HG02981 (cell line): ENCODE measurements at regions not wholly inside any gene's neighbourhood (a gene's known extent, or its start where the extent isn't known, plus 50 kb on each side); places are given as distances from the start of the nearest gene placed in this dataset.

ENCODE experiments used
- ATAC-seq: cut with Tn5 transposase; IDR thresholded peaks from one replicate; pipeline ENCODE4 v1.9.1; 2021; ENCODE audit warnings: mild to moderate bottlenecking, moderate library complexity; ENCODE audit not compliant: unreplicated experiment

- no peak for ATAC-seq
Observed at GRCh38 chr15:66832664-66833063, 130.6 kb downstream of the SMAD6 start.

DNA sequence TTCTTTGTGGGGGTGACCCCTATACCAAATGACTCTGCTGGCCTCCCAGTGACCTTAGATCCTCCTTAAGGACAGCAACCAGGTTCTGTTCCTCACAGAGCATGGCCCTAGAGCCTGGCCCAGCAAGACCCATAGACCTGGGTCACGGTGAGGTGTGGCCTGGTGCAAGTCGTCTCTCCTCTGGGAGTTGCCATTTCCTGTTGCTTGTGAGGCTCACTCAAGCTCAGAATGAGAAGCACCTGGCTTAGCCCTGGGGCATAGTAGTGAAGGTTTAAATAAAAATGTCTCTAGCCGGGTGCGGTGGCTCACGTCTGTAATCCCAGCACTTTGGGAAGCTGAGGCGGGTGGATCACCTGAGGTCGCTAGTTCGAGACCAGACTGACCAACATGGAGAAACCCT lies 131.3 kb downstream of the SMAD6 start:
- ATAC-seq: no peak

DNA sequence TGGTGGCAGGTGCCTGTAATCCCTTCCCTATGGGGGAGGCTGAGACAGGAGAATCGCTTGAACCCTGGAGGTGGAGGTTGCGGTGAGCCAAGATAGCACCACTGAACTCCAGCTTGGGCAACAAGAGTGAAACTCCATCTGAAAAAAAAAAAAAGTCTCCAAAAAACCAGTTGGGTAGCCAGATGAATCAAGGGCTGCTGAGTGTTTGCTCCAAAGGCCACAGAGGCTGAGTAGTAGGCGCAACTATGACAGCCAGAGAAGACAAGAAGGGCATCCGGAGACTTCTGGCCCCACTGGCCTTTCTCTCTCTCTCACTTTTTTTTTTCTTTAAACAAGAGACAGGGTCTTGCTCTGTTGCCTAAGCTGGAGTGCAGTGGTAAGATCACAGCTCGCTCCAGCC lies 131.8 kb downstream of the SMAD6 start:
- no peak for ATAC-seq

DNA sequence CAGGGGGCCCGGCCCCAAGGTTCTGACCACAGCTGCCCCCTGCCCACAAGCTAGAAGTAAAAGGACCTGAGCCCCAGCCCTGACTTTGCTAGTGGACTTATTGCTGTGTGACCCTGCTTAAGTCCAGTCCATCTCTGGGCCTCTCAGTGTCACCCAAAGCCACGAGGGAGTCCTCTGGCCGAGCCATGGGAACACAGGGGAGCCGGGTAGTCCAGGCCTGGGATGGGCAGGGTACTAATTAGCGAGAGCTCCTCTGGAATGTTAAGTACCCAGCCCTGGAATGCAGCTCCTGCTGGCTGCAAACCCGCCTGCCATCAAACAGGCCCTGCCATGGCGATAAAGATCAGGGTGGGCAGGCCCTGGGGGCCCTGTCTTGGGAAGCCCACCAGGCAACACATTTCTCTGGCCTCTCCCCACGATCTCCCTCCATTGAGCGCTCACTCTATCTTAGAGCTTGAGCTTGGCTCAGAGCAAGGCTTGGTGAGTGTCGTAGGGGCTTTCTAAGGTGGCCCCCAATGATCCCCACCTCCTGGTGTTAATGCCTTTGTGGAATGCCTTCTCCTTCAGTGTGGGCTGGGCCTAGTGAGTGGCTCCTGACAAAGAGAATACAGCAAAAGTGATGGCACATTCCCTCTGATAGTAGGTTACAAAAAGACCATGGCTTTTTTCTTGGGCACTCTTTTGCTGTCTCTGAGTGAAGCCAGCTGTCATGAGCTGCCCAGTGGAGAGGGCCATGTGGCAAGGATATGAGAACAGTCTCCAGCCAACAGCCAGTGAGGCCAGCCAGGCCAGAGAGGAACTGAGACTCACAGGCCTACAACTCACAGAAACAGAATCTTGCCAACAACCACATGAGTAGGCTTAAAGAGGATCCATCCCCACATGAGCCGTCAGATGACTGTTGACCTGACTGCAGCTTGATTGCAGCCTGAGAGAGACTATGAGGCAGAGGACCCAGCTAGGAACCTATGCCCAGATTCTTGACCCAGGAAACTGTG lies 133.1 kb downstream of the SMAD6 start:
- no peak for ATAC-seq

DNA sequence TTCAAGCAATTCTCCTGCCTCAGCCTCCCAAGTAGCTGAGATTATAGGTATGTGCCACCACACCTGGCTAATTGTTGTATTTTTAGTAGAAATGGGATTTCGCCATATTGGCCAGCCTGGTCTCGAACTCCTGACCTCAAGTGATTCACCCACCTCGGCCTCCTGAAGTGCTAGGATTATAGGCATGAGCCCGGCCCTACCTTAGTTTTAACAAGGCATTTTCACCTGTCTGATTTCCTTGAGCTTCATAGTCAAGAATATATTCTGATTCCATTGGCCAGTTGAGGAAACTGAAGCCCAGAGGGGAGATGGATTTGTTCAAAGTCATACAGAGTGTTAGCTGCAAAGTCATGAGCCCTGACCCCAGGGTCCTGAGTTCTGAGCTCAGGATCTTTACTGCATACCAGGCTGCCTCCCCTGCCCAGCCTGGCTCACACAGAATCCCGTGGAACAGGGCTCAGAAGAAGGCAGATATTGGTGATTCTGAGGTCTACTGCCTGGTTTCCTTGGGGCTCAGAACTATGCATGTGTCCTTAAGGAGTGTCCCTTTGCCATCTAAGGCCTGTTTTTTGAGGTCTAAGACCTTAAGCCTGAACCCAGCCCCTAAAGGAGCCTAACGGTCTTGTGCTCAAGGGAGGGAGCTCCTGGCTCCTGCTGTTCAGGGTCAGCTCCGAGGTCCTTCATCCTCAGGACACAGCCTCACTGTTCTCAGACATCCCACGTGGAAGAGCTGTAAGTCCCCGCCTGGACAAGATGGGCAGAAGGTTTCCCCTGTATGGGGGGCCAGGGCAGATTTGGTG lies 134.4 kb downstream of the SMAD6 start:
- ATAC-seq: no peak

DNA sequence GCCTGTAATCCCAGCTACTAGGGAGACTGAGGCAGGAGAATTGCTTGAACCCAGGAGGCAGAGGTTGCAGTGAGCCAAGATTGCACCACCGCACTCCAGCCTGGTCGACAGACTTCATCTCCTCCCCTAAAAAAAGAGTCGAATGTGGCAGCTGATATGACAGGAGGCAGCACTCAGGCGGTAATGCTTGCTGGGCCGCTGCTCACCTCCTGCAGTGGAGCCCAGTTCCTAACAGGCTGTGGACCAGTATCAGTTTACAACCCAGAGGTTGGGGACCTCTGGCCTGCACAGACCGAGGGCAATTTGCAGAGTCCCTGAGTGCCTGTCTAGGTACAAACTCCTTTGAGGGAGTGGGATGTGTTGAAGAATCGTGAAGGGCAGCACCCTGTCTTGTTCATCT lies 136.2 kb downstream of the SMAD6 start:
- no peak for ATAC-seq

- no peak for ATAC-seq
Observed at GRCh38 chr15:66838671-66839239, 136.7 kb downstream of the SMAD6 start.

- ATAC-seq: no peak
Observed at GRCh38 chr15:66839506-66840112, 137.6 kb downstream of the SMAD6 start.

DNA sequence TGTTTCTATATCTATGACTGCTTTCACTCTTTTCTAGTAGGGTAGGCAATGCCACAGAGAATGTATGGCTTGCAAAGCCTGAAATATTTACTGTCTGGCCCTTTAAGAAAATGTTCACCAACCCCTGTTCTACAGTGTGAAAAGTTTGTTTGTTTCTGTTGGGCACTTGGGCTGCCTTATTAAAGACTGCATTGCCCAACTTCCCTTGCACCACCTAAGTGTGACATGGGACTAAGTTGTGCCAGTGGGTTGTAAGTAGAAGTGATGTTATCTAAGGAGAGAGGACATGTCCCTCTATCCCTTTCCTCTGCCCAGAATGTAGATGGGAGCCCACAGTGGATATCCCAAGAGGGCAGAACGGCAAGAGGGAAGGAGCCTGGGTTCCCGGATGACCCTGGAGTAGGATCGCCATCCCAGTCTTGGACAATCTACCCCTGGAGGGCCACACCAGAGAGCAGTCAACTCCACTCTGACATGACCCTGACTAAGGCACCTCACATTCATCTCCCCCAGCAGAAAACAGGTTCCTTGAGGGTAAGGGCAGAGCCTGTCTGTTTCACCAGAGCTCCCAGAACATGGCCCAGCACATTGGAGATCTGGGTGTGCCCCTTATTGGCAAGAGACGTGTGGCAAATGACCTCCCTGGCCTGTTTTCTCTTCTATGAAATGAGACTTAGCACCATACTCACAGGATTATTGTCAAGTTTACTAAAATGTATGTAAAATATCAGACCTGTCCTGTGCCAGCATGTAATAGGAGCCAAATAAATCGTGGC lies 138.8 kb downstream of the SMAD6 start:
- ATAC-seq: no peak

DNA sequence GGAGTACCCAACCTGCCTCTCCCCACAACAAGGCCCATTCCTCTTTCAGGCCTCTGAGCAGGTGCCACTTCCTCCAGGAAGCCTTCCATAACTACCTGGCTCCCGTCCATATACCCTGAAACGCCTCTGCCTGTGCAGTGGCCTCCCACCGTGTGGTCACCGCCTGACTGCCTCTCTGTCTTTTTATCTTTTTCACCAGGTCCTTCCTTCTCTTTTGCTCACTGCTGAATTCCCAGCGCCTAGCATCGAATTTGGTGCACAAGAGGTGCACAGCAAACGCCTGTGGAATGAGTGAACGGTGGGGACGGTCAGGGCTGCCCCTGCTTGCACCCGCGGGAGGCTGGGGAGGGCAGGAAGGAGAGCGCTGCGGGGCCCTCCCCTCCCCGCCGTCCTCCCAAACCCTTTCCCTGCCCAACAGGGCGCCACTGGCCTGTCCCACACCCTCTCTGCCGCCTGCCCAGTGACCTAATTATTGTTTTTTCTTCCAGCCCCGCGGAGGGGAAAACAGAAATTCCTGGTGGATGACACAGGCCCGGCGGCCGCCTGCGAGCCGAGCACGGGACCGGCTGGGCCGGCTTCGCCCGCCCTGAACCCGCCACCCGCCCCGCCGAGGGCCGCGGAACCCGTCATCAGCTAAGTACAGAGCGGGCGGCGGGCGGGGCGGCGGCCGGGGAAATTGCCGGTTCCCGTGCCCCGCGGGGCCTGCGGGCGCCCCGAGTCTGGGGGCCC lies 140.1 kb downstream of the SMAD6 start:
- no peak for ATAC-seq

GRCh38 chr15:66842710-66843441 lies 140.8 kb downstream of the SMAD6 start:
- no peak for ATAC-seq

GRCh38 chr15:66843581-66843980 lies 141.5 kb downstream of the SMAD6 start:
- ATAC-seq: no peak

- ATAC-seq: no peak
Observed at GRCh38 chr15:66844041-66844746, 142.2 kb downstream of the SMAD6 start.

- ATAC-seq: no peak
Observed at GRCh38 chr15:66844747-66845145, 142.7 kb downstream of the SMAD6 start.

- ATAC-seq: no peak
Observed at GRCh38 chr15:66845266-66845785, 143.3 kb downstream of the SMAD6 start.

DNA sequence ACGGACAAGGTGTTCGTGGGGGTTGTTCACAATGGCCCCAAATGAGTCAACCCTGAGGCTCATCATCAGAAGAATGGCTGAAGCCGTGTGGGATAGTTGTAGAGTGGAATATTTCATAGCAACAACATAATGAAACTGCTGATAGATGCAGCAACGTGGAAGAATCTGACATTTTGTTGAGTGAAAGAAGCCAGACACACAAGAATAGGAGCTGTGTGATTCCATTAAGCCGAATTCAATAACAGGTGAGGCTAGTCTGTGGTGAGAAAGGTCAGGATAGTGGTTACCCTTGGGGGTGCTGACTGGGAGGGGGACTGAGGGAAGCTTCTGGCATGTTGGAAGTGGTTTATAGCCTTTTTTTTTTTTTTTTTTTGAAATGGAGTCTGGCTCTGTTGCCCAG lies 144.0 kb downstream of the SMAD6 start:
- ATAC-seq: no peak

DNA sequence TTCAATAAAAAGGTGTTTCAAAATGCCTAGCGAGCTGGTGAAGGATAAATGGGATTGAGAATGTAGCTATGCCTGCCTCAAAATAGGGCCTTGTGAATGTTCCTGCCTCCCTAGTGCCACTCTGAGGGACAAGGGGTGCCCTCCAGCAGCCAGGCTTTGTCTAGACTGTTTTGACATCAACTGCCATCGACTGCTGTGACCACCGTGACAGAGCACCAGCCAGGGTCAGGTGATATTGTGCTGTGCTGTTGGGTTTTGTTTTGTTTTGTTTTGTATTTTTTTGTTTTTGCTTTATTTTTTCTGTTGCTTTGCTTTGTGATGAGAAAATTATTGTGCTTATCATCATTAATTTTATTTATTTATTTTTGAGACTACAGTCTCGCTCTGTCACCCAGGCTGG lies 144.8 kb downstream of the SMAD6 start:
- ATAC-seq: no peak

- ATAC-seq: no peak
Observed at GRCh38 chr15:66847565-66847991, 145.5 kb downstream of the SMAD6 start.
